Astrocyte (in vitro differentiated cells and primary cell): ENCODE measurements at regions not wholly inside any gene's neighbourhood (a gene's known extent, or its start where the extent isn't known, plus 50 kb on each side); places are given as distances from the start of the nearest gene placed in this dataset.

Source experiments
- DNase-seq: peaks from one replicate; pipeline ENCODE4 v3.0.0-alpha.2; 2010; ENCODE audit warnings: low read depth
- FAIRE-seq: peaks from 2 replicates; lab custom pipeline; 2011; peaks lifted over from hg19 to GRCh38; lab: Jason Lieb, UNC
- H2AFZ ChIP-seq: 2 replicates; pipeline ENCODE4 v1.6.0; 2012; ENCODE audit warnings: low read depth, low read length, inconsistent platforms
- H3K27ac ChIP-seq: 2 replicates; pipeline ENCODE4 v1.5.1; 2011; ENCODE audit warnings: low read depth, low read length, inconsistent platforms
- H3K27me3 ChIP-seq: 2 replicates; pipeline ENCODE4 v1.6.0; 2011; ENCODE audit warnings: low read length, inconsistent platforms; ENCODE audit not compliant: insufficient read depth
- H3K36me3 ChIP-seq: 2 replicates; pipeline ENCODE4 v1.5.1; 2011; ENCODE audit warnings: low read length, inconsistent platforms; ENCODE audit not compliant: insufficient read depth
- H3K4me1 ChIP-seq: 2 replicates; pipeline ENCODE4 v1.5.1; 2011; ENCODE audit warnings: low read length, inconsistent platforms; ENCODE audit not compliant: insufficient read depth
- H3K4me2 ChIP-seq: 2 replicates; pipeline ENCODE4 v1.6.0; 2012; ENCODE audit warnings: low read length, inconsistent platforms
- H3K4me3 ChIP-seq: 2 replicates; pipeline ENCODE4 v1.5.1; 2011; ENCODE audit warnings: low read depth, mild to moderate bottlenecking, low read length, inconsistent platforms; ENCODE audit not compliant: insufficient read depth
- H3K79me2 ChIP-seq: 2 replicates; pipeline ENCODE4 v1.6.0; 2012; ENCODE audit warnings: mild to moderate bottlenecking, low read length, inconsistent platforms; ENCODE audit not compliant: insufficient read depth
- H3K9ac ChIP-seq: 2 replicates; pipeline ENCODE4 v1.6.0; 2012; ENCODE audit warnings: mild to moderate bottlenecking, low read length, inconsistent platforms
- H3K9me3 ChIP-seq: 2 replicates; pipeline ENCODE4 v1.5.1; 2012; ENCODE audit warnings: low read depth, mild to moderate bottlenecking, low read length, inconsistent platforms; ENCODE audit not compliant: insufficient read depth
- H4K20me1 ChIP-seq: 2 replicates; pipeline ENCODE4 v1.6.0; 2012; ENCODE audit warnings: low read length, inconsistent platforms; ENCODE audit not compliant: insufficient read depth
- H3K27ac Mint-ChIP-seq: one replicate; pipeline ENCODE4 v1.8.0; 2021; ENCODE audit warnings: mild to moderate bottlenecking, mixed read lengths; ENCODE audit not compliant: unreplicated experiment
- H3K27me3 Mint-ChIP-seq: one replicate; pipeline ENCODE4 v1.8.0; 2021; ENCODE audit warnings: low read depth, mixed read lengths; ENCODE audit not compliant: unreplicated experiment
- H3K36me3 Mint-ChIP-seq: one replicate; pipeline ENCODE4 v1.8.0; 2021; ENCODE audit warnings: low read depth, mixed read lengths; ENCODE audit not compliant: unreplicated experiment
- H3K4me1 Mint-ChIP-seq: one replicate; pipeline ENCODE4 v1.8.0; 2021; ENCODE audit warnings: low read depth, mixed read lengths; ENCODE audit not compliant: unreplicated experiment
- H3K4me3 Mint-ChIP-seq: one replicate; pipeline ENCODE4 v1.8.0; 2021; ENCODE audit warnings: mild to moderate bottlenecking, moderate library complexity, mixed read lengths; ENCODE audit not compliant: unreplicated experiment
- H3K9me3 Mint-ChIP-seq: one replicate; pipeline ENCODE4 v1.8.0; 2021; ENCODE audit warnings: mild to moderate bottlenecking, mixed read lengths; ENCODE audit not compliant: unreplicated experiment
- CTCF ChIP-seq: IDR thresholded peaks from 2 replicates; pipeline ENCODE4 v1.5.1; 2011; ENCODE audit warnings: low read depth, mild to moderate bottlenecking, inconsistent platforms, low read length, moderate library complexity; ENCODE audit not compliant: insufficient read depth
- EZH2 ChIP-seq: IDR thresholded peaks from 2 replicates; pipeline ENCODE4 v1.6.1; 2012; ENCODE audit warnings: mild to moderate bottlenecking, low read length, inconsistent platforms; ENCODE audit not compliant: insufficient read depth

GRCh38 chr13:111897846-111898215 is 169.1 kb upstream of the SOX1 start:
- Histone ChIP-seq H3K4me2 (no peak overlapping the region), H2AFZ (no peak overlapping the region), H3K9me3 (peaks cover 4% of the 10 kb centered on the region), H3K27me3 (peaks cover under 1% of the 10 kb centered on the region), H3K27ac (no peak overlapping the region), H4K20me1 (no peaks in the 10 kb centered on the region), H3K9ac (no peak overlapping the region), H3K4me1 (peaks cover 2% of the 10 kb centered on the region), H3K4me3 (no peak overlapping the region), H3K79me2 (no peaks in the 10 kb centered on the region), H3K36me3 (no peaks in the 10 kb centered on the region)
- Mint-ChIP-seq H3K4me1 (peaks cover 4% of the 10 kb centered on the region), H3K36me3 (no peaks in the 10 kb centered on the region), H3K9me3 (peaks cover 6% of the 10 kb centered on the region), H3K4me3 (no peak overlapping the region), H3K27me3 (peaks cover 36% of the 10 kb centered on the region), H3K27ac (no peak overlapping the region)
- FAIRE-seq (no peak), DNase-seq (no peak)
- TF ChIP-seq EZH2 (no peak), CTCF (no peak)

GRCh38 chr13:111898956-111899713 is 167.8 kb upstream of the SOX1 start:
- no peak overlapping the region for H3K27ac ChIP-seq
- no peaks in the 10 kb centered on the region for H4K20me1 ChIP-seq
- H3K4me3 ChIP-seq, result no peak overlapping the region
- no peak overlapping the region for H3K27ac Mint-ChIP-seq
- no peak overlapping the region for H2AFZ ChIP-seq
- TF ChIP-seq EZH2 (no peak), CTCF (no peak)
- peaks cover 7% of the 10 kb centered on the region for H3K9me3 ChIP-seq
- no peaks in the 10 kb centered on the region for H3K79me2 ChIP-seq
- no peaks in the 10 kb centered on the region for H3K27me3 ChIP-seq
- H3K9ac ChIP-seq, result no peak overlapping the region
- no peak for DNase-seq
- H3K4me2 ChIP-seq, result no peak overlapping the region
- H3K4me3 Mint-ChIP-seq, result no peak overlapping the region
- no peaks in the 10 kb centered on the region for H3K36me3 ChIP-seq
- no peaks in the 10 kb centered on the region for H3K4me1 ChIP-seq
- peaks cover 11% of the 10 kb centered on the region for H3K4me1 Mint-ChIP-seq
- H3K27me3 Mint-ChIP-seq, result peaks cover 44% of the 10 kb centered on the region
- FAIRE-seq, result no peak
- H3K36me3 Mint-ChIP-seq, result no peaks in the 10 kb centered on the region
- peaks cover 8% of the 10 kb centered on the region for H3K9me3 Mint-ChIP-seq

GRCh38 chr13:111899714-111900389 is 167.1 kb upstream of the SOX1 start:
- Histone ChIP-seq H3K4me3 (no peak overlapping the region), H3K27me3 (no peaks in the 10 kb centered on the region), H2AFZ (peak overlapping the region; percentile 10), H3K9me3 (peaks cover 7% of the 10 kb centered on the region), H3K36me3 (no peaks in the 10 kb centered on the region), H3K4me1 (no peaks in the 10 kb centered on the region), H3K9ac (no peak overlapping the region), H3K79me2 (no peaks in the 10 kb centered on the region), H3K27ac (no peak overlapping the region), H3K4me2 (no peak overlapping the region), H4K20me1 (no peaks in the 10 kb centered on the region)
- no peak for TF ChIP-seq CTCF
- no peak for TF ChIP-seq EZH2
- Mint-ChIP-seq H3K36me3 (no peaks in the 10 kb centered on the region), H3K4me3 (no peak overlapping the region), H3K27me3 (peaks cover 40% of the 10 kb centered on the region), H3K27ac (no peak overlapping the region), H3K4me1 (peaks cover 11% of the 10 kb centered on the region), H3K9me3 (peaks cover 8% of the 10 kb centered on the region)
- DNase-seq (no peak), FAIRE-seq (no peak)
